ENCODE measurements at regions not wholly inside any gene's neighbourhood (a gene's known extent, or its start where the extent isn't known, plus 50 kb on each side); places are given as distances from the start of the nearest gene placed in this dataset.

DNA sequence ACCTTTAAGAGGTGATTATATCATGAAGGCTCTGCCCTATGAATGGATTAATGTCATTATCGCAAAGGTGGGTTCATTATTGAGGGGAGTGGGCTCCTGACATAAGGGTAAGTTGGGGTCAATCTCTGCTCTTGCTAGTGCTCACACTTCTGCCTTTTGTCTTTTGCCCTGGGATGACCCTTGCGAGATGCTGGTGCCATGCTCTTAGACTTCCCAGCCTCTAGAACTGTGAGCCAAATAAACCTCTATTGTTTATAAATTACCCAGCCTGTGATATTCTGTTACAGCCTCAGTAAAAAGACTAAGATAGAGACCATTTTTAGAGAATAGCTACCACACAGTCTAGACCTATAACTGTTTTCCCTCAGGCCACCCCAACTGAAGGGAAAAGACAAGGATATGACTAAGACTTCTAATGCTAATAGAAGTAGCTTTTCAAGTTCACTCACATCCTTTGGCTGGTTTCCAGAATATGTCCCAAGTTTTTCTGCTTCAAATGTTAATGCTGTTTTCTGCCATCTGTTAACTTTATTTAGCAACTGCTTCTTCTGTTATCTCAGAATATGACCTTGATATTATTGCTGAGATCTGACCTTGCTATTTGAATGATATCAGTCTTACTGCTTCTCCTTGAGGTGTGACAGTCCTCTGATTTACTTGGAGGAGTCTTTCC is 65.1 kb upstream of the STAM2 start:
- H3K36me3 Mint-ChIP-seq (ENCODE audit: low read depth), result no peaks in the 10 kb centered on the region
- no peak for TF ChIP-seq CTCF (IDR thresholded peaks at IDR 0.05)
- intact Hi-C loops (cut with micrococcal nuclease), result no loop called here
- H3K27ac Mint-ChIP-seq, result no peak overlapping the region
- peaks cover 7% of the 10 kb centered on the region for H3K9me3 Mint-ChIP-seq
- H3K4me3 Mint-ChIP-seq, result no peak overlapping the region
- ChIA-PET POLR2A (no interaction called here), CTCF (no interaction called here)
- H3K27me3 Mint-ChIP-seq, result peaks cover 2% of the 10 kb centered on the region
- DNase-seq, result no peak
- H3K4me1 Mint-ChIP-seq, result no peaks in the 10 kb centered on the region
- no peak for ATAC-seq (ENCODE audit: low read depth)

GRCh38 chr2:152241948-152242729 is 66.6 kb upstream of the STAM2 start:
- no peaks in the 10 kb centered on the region for H3K4me1 Mint-ChIP-seq
- no peak for ATAC-seq (ENCODE audit: low read depth)
- no peak for DNase-seq
- no peak for TF ChIP-seq CTCF (IDR thresholded peaks at IDR 0.05)
- H3K27me3 Mint-ChIP-seq, result peaks cover 2% of the 10 kb centered on the region
- no peaks in the 10 kb centered on the region for H3K36me3 Mint-ChIP-seq (ENCODE audit: low read depth)
- CTCF ChIA-PET, result no interaction called here
- POLR2A ChIA-PET, result no interaction called here
- H3K9me3 Mint-ChIP-seq, result peaks cover 7% of the 10 kb centered on the region
- H3K27ac Mint-ChIP-seq, result no peak overlapping the region
- intact Hi-C loops (cut with micrococcal nuclease), result no loop called here
- no peak overlapping the region for H3K4me3 Mint-ChIP-seq

GRCh38 chr2:152242787-152243472 is 67.4 kb upstream of the STAM2 start:
- ChIA-PET CTCF (no interaction called here), POLR2A (no interaction called here)
- Mint-ChIP-seq H3K27me3 (peaks cover 2% of the 10 kb centered on the region), H3K36me3 (ENCODE audit: low read depth) (no peaks in the 10 kb centered on the region), H3K4me1 (no peaks in the 10 kb centered on the region), H3K27ac (no peak overlapping the region), H3K9me3 (peaks cover 7% of the 10 kb centered on the region), H3K4me3 (no peak overlapping the region)
- DNase-seq, result no peak
- ATAC-seq (ENCODE audit: low read depth), result no peak
- no peak for TF ChIP-seq CTCF (IDR thresholded peaks at IDR 0.05)
- intact Hi-C loops (cut with micrococcal nuclease), result no loop called here

DNA sequence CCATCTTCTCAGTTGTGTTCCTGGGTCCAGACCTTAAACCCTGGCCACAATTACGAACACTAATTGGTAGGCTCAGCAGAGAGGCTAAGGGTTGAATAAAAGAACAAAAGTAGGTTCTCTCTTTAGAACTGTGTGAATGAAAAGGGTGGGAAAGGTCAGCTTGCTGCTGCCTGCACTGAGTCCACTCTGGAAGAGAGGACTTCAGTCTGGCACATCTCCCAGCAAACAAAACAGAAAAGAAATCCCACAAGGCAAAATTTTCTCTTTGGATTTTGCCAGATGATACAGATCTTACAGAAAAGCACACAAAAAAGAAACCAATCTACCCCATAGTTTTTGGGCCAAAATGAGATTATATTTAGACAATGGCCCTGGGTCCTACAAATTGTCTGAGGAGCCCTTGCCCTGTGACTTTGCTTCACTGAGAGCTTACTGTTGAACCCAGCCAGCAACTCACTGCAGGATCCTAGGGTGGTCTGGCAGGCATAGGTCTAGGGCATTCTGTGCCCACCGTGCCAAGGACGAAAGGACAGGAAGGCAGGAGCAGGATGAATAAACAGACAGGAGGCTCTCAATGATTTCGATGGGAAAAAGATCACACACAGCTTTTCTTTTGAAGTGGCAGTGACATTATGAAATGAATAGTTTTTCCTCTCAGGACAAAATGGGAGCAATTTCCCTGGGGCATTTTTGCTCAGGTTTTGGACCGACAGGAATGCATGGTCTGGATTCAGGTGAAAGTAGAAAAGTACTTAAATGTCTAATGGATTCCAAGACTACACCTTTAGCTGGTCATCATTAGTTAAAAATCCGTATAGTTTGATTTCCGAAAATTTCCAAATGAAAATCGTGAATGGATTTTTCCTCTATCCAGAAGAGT is 68.4 kb upstream of the STAM2 start:
- Mint-ChIP-seq H3K9me3 (peaks cover 7% of the 10 kb centered on the region), H3K4me1 (no peaks in the 10 kb centered on the region), H3K4me3 (no peak overlapping the region), H3K36me3 (ENCODE audit: low read depth) (no peaks in the 10 kb centered on the region), H3K27ac (no peak overlapping the region), H3K27me3 (peaks cover 4% of the 10 kb centered on the region)
- no peak for TF ChIP-seq CTCF (IDR thresholded peaks at IDR 0.05)
- intact Hi-C loops (cut with micrococcal nuclease), result no loop called here
- ChIA-PET POLR2A (no interaction called here), CTCF (no interaction called here)
- ATAC-seq (ENCODE audit: low read depth), result no peak
- DNase-seq, result no peak
